ENCODE measurements at regions not wholly inside any gene's neighbourhood (a gene's known extent, or its start where the extent isn't known, plus 50 kb on each side); places are given as distances from the start of the nearest gene placed in this dataset.
"Not testable (repeated sequence)": the region's sequence is repeated elsewhere in the genome, so short reads cannot be mapped to it uniquely, and the experiment has no call there.

GRCh38 chr2:16086136-16086535 is 145.8 kb downstream of the MYCN start:
- not testable (repeated sequence) for H3K27me3 Mint-ChIP-seq; H3K36me3 Mint-ChIP-seq; H3K9me3 Mint-ChIP-seq; H3K4me1 Mint-ChIP-seq; DNase-seq; H3K4me3 Mint-ChIP-seq; ATAC-seq (replicated peaks); H3K27ac Mint-ChIP-seq

GRCh38 chr2:16085073-16085472 is 144.7 kb downstream of the MYCN start:
- H3K36me3 Mint-ChIP-seq, result no peaks in the 10 kb centered on the region
- H3K9me3 Mint-ChIP-seq, result no peaks in the 10 kb centered on the region
- ATAC-seq (replicated peaks) (no peak), DNase-seq (no peak)
- H3K27ac Mint-ChIP-seq, result no peak overlapping the region
- no peaks in the 10 kb centered on the region for H3K27me3 Mint-ChIP-seq
- no peaks in the 10 kb centered on the region for H3K4me1 Mint-ChIP-seq
- no peak overlapping the region for H3K4me3 Mint-ChIP-seq

GRCh38 chr2:16084274-16084673 is 143.9 kb downstream of the MYCN start:
- no peaks in the 10 kb centered on the region for H3K4me1 Mint-ChIP-seq
- no peak for ATAC-seq (replicated peaks)
- H3K27me3 Mint-ChIP-seq, result no peaks in the 10 kb centered on the region
- H3K36me3 Mint-ChIP-seq, result no peaks in the 10 kb centered on the region
- no peaks in the 10 kb centered on the region for H3K9me3 Mint-ChIP-seq
- no peak for DNase-seq
- no peak overlapping the region for H3K4me3 Mint-ChIP-seq
- H3K27ac Mint-ChIP-seq, result no peak overlapping the region

GRCh38 chr2:16082276-16082675 is 141.9 kb downstream of the MYCN start:
- DNase-seq, result no peak
- ATAC-seq (replicated peaks), result no peak
- Mint-ChIP-seq H3K27ac (no peak overlapping the region), H3K4me1 (no peaks in the 10 kb centered on the region), H3K4me3 (no peak overlapping the region), H3K9me3 (no peaks in the 10 kb centered on the region), H3K36me3 (no peaks in the 10 kb centered on the region), H3K27me3 (peaks cover 0 to 6% of the 10 kb centered on the region in 2 donors)

- Mint-ChIP-seq H3K4me1 (no peaks in the 10 kb centered on the region), H3K27ac (no peak overlapping the region), H3K4me3 (no peak overlapping the region), H3K9me3 (no peaks in the 10 kb centered on the region), H3K27me3 (peaks cover 0 to 6% of the 10 kb centered on the region in 2 donors), H3K36me3 (no peaks in the 10 kb centered on the region)
- DNase-seq, result no peak
- ATAC-seq (replicated peaks), result no peak
Observed at GRCh38 chr2:16081316-16082200, 141.2 kb downstream of the MYCN start.

GRCh38 chr2:16080516-16080915 is 140.2 kb downstream of the MYCN start:
- Mint-ChIP-seq H3K27me3 (peaks cover 0 to 6% of the 10 kb centered on the region in 2 donors), H3K36me3 (no peaks in the 10 kb centered on the region), H3K27ac (no peak overlapping the region), H3K4me3 (no peak overlapping the region), H3K4me1 (no peaks in the 10 kb centered on the region), H3K9me3 (no peaks in the 10 kb centered on the region)
- no peak for ATAC-seq (replicated peaks)
- DNase-seq, result no peak

GRCh38 chr2:16080071-16080470 is 139.7 kb downstream of the MYCN start:
- H3K4me3 Mint-ChIP-seq, result no peak overlapping the region
- no peak for ATAC-seq (replicated peaks)
- peaks cover 0 to 6% of the 10 kb centered on the region in 2 donors for H3K27me3 Mint-ChIP-seq
- no peaks in the 10 kb centered on the region for H3K36me3 Mint-ChIP-seq
- DNase-seq, result no peak
- H3K9me3 Mint-ChIP-seq, result no peaks in the 10 kb centered on the region
- H3K4me1 Mint-ChIP-seq, result no peaks in the 10 kb centered on the region
- no peak overlapping the region for H3K27ac Mint-ChIP-seq

- no peaks in the 10 kb centered on the region for H3K36me3 Mint-ChIP-seq
- no peaks in the 10 kb centered on the region for H3K9me3 Mint-ChIP-seq
- no peak overlapping the region for H3K27ac Mint-ChIP-seq
- peaks cover 0 to 6% of the 10 kb centered on the region in 2 donors for H3K27me3 Mint-ChIP-seq
- ATAC-seq (replicated peaks) (no peak), DNase-seq (no peak)
- no peaks in the 10 kb centered on the region for H3K4me1 Mint-ChIP-seq
- H3K4me3 Mint-ChIP-seq, result no peak overlapping the region
Observed at GRCh38 chr2:16079637-16080036, 139.3 kb downstream of the MYCN start.

GRCh38 chr2:16077601-16078000 is 137.3 kb downstream of the MYCN start:
- Mint-ChIP-seq H3K4me1 (no peaks in the 10 kb centered on the region), H3K9me3 (no peaks in the 10 kb centered on the region), H3K27me3 (peaks cover 0 to 6% of the 10 kb centered on the region in 2 donors), H3K27ac (no peak overlapping the region), H3K36me3 (no peaks in the 10 kb centered on the region), H3K4me3 (no peak overlapping the region)
- DNase-seq (no peak), ATAC-seq (replicated peaks) (no peak)

GRCh38 chr2:16076911-16077310 is 136.6 kb downstream of the MYCN start:
- DNase-seq (no peak), ATAC-seq (replicated peaks) (no peak)
- Mint-ChIP-seq H3K27me3 (peaks cover 0 to 6% of the 10 kb centered on the region in 2 donors), H3K4me1 (no peaks in the 10 kb centered on the region), H3K9me3 (no peaks in the 10 kb centered on the region), H3K36me3 (no peaks in the 10 kb centered on the region), H3K27ac (no peak overlapping the region), H3K4me3 (no peak overlapping the region)

GRCh38 chr2:16075045-16076012 is 135.0 kb downstream of the MYCN start:
- Mint-ChIP-seq H3K27me3 (peaks cover 0 to 6% of the 10 kb centered on the region in 2 donors), H3K27ac (no peak overlapping the region), H3K4me1 (no peaks in the 10 kb centered on the region), H3K36me3 (no peaks in the 10 kb centered on the region), H3K4me3 (no peak overlapping the region), H3K9me3 (no peaks in the 10 kb centered on the region)
- DNase-seq (no peak), ATAC-seq (replicated peaks) (no peak)

- no peaks in the 10 kb centered on the region for H3K9me3 Mint-ChIP-seq
- H3K4me3 Mint-ChIP-seq, result no peak overlapping the region
- peaks cover 0 to 6% of the 10 kb centered on the region in 2 donors for H3K27me3 Mint-ChIP-seq
- DNase-seq (no peak), ATAC-seq (replicated peaks) (no peak)
- no peaks in the 10 kb centered on the region for H3K4me1 Mint-ChIP-seq
- no peak overlapping the region for H3K27ac Mint-ChIP-seq
- no peaks in the 10 kb centered on the region for H3K36me3 Mint-ChIP-seq
Observed at GRCh38 chr2:16073921-16074425, 133.6 kb downstream of the MYCN start.

GRCh38 chr2:16073471-16073870 is 133.1 kb downstream of the MYCN start:
- H3K9me3 Mint-ChIP-seq, result no peaks in the 10 kb centered on the region
- peaks cover 0 to 4% of the 10 kb centered on the region in 2 donors for H3K27me3 Mint-ChIP-seq
- H3K36me3 Mint-ChIP-seq, result no peaks in the 10 kb centered on the region
- H3K27ac Mint-ChIP-seq, result no peak overlapping the region
- no peak overlapping the region for H3K4me3 Mint-ChIP-seq
- no peak for ATAC-seq (replicated peaks)
- H3K4me1 Mint-ChIP-seq, result no peaks in the 10 kb centered on the region
- no peak for DNase-seq

- Mint-ChIP-seq H3K4me3 (no peak overlapping the region), H3K27ac (no peak overlapping the region), H3K4me1 (no peaks in the 10 kb centered on the region), H3K36me3 (no peaks in the 10 kb centered on the region), H3K9me3 (no peaks in the 10 kb centered on the region), H3K27me3 (no peaks in the 10 kb centered on the region)
- no peak for DNase-seq
- ATAC-seq (replicated peaks), result no peak
Observed at GRCh38 chr2:16072638-16073290, 132.4 kb downstream of the MYCN start.
